ENCODE measurements at regions not wholly inside any gene's neighbourhood (a gene's known extent, or its start where the extent isn't known, plus 50 kb on each side); places are given as distances from the start of the nearest gene placed in this dataset.

DNA sequence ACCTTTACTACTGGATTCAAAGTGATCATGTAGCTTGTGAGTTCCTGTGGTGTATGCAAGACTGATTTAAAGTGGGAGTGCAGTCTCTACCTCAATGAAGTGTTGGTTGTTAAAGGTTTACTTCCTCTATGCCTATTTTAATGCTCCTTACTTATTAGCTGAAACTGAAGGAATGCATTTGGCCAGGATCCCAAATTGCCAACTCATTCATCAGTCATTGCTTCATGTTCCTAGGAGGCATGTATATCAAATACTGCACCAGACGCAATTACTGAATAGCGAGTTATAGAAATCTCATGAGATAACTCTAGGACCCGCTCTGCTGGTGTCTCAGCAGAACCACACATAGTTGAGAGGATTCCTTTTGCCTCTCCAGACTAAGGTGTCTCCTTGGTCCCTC lies 143.0 kb upstream of the RPS23 start (continued):
- TF ChIP-seq, protein P1, sequence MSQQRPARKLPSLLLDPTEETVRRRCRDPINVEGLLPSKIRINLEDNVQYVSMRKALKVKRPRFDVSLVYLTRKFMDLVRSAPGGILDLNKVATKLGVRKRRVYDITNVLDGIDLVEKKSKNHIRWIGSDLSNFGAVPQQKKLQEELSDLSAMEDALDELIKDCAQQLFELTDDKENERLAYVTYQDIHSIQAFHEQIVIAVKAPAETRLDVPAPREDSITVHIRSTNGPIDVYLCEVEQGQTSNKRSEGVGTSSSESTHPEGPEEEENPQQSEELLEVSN (IDR thresholded peaks at IDR 0.05; ENCODE audit: borderline replicate concordance in 1 of 2, extremely low read depth in 1 of 2, insufficient read depth in 1 of 2, insufficient read length in 1 of 2, low read depth in 1 of 2, low read length in 1 of 2, poor library complexity in 1 of 2, severe bottlenecking in 1 of 2): no peak
- TF ChIP-seq, protein P2, sequence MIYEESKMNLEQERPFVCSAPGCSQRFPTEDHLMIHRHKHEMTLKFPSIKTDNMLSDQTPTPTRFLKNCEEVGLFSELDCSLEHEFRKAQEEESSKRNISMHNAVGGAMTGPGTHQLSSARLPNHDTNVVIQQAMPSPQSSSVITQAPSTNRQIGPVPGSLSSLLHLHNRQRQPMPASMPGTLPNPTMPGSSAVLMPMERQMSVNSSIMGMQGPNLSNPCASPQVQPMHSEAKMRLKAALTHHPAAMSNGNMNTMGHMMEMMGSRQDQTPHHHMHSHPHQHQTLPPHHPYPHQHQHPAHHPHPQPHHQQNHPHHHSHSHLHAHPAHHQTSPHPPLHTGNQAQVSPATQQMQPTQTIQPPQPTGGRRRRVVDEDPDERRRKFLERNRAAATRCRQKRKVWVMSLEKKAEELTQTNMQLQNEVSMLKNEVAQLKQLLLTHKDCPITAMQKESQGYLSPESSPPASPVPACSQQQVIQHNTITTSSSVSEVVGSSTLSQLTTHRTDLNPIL (CRISPR knock-in tag; IDR thresholded peaks at IDR 0.05): no peak
- TF ChIP-seq ARID2 (IDR thresholded peaks at IDR 0.05): no peak
- TF ChIP-seq TCF7 (IDR thresholded peaks at IDR 0.05; ENCODE audit: borderline replicate concordance): no peak
- no peak for TF ChIP-seq JUNB (CRISPR knock-in tag; conservative IDR thresholded peaks at IDR 0.05)
- TF ChIP-seq, protein P3, sequence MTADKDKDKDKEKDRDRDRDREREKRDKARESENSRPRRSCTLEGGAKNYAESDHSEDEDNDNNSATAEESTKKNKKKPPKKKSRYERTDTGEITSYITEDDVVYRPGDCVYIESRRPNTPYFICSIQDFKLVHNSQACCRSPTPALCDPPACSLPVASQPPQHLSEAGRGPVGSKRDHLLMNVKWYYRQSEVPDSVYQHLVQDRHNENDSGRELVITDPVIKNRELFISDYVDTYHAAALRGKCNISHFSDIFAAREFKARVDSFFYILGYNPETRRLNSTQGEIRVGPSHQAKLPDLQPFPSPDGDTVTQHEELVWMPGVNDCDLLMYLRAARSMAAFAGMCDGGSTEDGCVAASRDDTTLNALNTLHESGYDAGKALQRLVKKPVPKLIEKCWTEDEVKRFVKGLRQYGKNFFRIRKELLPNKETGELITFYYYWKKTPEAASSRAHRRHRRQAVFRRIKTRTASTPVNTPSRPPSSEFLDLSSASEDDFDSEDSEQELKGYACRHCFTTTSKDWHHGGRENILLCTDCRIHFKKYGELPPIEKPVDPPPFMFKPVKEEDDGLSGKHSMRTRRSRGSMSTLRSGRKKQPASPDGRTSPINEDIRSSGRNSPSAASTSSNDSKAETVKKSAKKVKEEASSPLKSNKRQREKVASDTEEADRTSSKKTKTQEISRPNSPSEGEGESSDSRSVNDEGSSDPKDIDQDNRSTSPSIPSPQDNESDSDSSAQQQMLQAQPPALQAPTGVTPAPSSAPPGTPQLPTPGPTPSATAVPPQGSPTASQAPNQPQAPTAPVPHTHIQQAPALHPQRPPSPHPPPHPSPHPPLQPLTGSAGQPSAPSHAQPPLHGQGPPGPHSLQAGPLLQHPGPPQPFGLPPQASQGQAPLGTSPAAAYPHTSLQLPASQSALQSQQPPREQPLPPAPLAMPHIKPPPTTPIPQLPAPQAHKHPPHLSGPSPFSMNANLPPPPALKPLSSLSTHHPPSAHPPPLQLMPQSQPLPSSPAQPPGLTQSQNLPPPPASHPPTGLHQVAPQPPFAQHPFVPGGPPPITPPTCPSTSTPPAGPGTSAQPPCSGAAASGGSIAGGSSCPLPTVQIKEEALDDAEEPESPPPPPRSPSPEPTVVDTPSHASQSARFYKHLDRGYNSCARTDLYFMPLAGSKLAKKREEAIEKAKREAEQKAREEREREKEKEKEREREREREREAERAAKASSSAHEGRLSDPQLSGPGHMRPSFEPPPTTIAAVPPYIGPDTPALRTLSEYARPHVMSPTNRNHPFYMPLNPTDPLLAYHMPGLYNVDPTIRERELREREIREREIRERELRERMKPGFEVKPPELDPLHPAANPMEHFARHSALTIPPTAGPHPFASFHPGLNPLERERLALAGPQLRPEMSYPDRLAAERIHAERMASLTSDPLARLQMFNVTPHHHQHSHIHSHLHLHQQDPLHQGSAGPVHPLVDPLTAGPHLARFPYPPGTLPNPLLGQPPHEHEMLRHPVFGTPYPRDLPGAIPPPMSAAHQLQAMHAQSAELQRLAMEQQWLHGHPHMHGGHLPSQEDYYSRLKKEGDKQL (CRISPR knock-in tag; IDR thresholded peaks at IDR 0.05; ENCODE audit: borderline replicate concordance): no peak
- TF ChIP-seq ERF (CRISPR knock-in tag; IDR thresholded peaks at IDR 0.05): no peak
- TF ChIP-seq ATF4 (CRISPR knock-in tag; IDR thresholded peaks at IDR 0.05): no peak
- TF ChIP-seq HNRNPLL (IDR thresholded peaks at IDR 0.05; ENCODE audit: low read depth, low read length, poor library complexity, severe bottlenecking): no peak
- no peak for TF ChIP-seq POLR2AphosphoS2 (IDR thresholded peaks at IDR 0.05; ENCODE audit: low read length)
- no peak for TF ChIP-seq SAP30 (IDR thresholded peaks at IDR 0.05; ENCODE audit: borderline replicate concordance, insufficient read depth, low read depth, low read length, poor library complexity, severe bottlenecking)
- TF ChIP-seq FOXK2 (conservative IDR thresholded peaks at IDR 0.05 in 1 of 2, IDR thresholded peaks at IDR 0.05 in 1 of 2; ENCODE audit: low read depth in 2 of 2): no peak
- no peak for TF ChIP-seq CCAR2 (IDR thresholded peaks at IDR 0.05; ENCODE audit: low read depth, low read length)
- TF ChIP-seq, protein P4, sequence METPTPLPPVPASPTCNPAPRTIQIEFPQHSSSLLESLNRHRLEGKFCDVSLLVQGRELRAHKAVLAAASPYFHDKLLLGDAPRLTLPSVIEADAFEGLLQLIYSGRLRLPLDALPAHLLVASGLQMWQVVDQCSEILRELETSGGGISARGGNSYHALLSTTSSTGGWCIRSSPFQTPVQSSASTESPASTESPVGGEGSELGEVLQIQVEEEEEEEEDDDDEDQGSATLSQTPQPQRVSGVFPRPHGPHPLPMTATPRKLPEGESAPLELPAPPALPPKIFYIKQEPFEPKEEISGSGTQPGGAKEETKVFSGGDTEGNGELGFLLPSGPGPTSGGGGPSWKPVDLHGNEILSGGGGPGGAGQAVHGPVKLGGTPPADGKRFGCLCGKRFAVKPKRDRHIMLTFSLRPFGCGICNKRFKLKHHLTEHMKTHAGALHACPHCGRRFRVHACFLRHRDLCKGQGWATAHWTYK (CRISPR knock-in tag; IDR thresholded peaks at IDR 0.05): no peak
- TF ChIP-seq ZEB2 (IDR thresholded peaks at IDR 0.05): no peak
- TF ChIP-seq TCF7L2 (IDR thresholded peaks at IDR 0.05; ENCODE audit: low read depth, low read length): no peak
- TF ChIP-seq ZFP1 (CRISPR knock-in tag; IDR thresholded peaks at IDR 0.05): no peak
- no peak for TF ChIP-seq NRF1 (conservative IDR thresholded peaks at IDR 0.05 in 1 of 2, IDR thresholded peaks at IDR 0.05 in 1 of 2)
- TF ChIP-seq BHLHE40 (IDR thresholded peaks at IDR 0.05; ENCODE audit: low read length): no peak
